ENCODE measurements at regions not wholly inside any gene's neighbourhood (a gene's known extent, or its start where the extent isn't known, plus 50 kb on each side); places are given as distances from the start of the nearest gene placed in this dataset.

DNA sequence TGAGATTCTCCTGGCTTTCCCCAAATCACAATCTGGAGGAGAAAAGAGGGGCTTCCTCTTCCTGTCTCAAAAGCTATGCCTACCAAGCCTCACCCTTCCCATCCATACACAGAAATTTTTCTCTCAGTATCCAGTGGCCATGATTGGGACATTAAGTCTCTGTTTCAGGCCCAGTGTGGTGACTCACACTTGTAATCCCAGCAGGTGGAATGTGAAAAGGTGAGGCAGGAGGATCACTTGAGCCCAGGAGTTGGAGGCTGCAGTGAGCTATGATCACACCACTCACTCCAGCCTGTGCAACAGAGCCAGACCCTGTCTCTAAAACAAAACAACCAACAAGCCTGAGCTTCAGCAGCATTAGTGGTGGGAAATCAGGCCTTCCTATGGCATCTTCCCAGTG lies 210.0 kb downstream of the OGFRL1 start:
- BruUV-seq (replicated peaks) = no TSS peak
- no peaks in the 10 kb centered on the region for H3K27me3 Mint-ChIP-seq (ENCODE audit: insufficient read depth, unreplicated experiment)
- H3K27ac Mint-ChIP-seq (ENCODE audit: low read depth, unreplicated experiment) = no peak overlapping the region
- POLR2A ChIA-PET = no interaction called here
- DNase-seq (ENCODE audit: unreplicated experiment) = peak; percentile 39
- intact Hi-C loops (cut with micrococcal nuclease) = no loop called here
- TF ChIP-seq, protein P1, sequence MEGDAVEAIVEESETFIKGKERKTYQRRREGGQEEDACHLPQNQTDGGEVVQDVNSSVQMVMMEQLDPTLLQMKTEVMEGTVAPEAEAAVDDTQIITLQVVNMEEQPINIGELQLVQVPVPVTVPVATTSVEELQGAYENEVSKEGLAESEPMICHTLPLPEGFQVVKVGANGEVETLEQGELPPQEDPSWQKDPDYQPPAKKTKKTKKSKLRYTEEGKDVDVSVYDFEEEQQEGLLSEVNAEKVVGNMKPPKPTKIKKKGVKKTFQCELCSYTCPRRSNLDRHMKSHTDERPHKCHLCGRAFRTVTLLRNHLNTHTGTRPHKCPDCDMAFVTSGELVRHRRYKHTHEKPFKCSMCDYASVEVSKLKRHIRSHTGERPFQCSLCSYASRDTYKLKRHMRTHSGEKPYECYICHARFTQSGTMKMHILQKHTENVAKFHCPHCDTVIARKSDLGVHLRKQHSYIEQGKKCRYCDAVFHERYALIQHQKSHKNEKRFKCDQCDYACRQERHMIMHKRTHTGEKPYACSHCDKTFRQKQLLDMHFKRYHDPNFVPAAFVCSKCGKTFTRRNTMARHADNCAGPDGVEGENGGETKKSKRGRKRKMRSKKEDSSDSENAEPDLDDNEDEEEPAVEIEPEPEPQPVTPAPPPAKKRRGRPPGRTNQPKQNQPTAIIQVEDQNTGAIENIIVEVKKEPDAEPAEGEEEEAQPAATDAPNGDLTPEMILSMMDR (IDR thresholded peaks at IDR 0.05; ENCODE audit: unreplicated experiment) = no peak
- no peaks in the 10 kb centered on the region for H3K4me1 Mint-ChIP-seq (ENCODE audit: insufficient read depth, unreplicated experiment)
- H3K36me3 Mint-ChIP-seq (ENCODE audit: insufficient read depth, unreplicated experiment) = peaks cover 4% of the 10 kb centered on the region
- CTCF ChIA-PET = interaction anchor here (0.6 kb wide), 1 partner anchor 99 kb away, joined by 3 read pairs; no protein-coding TSS in a partner anchor
- H3K9me3 Mint-ChIP-seq (ENCODE audit: unreplicated experiment) = peaks cover 5% of the 10 kb centered on the region
- no peak overlapping the region for H3K4me3 Mint-ChIP-seq (ENCODE audit: unreplicated experiment)

DNA sequence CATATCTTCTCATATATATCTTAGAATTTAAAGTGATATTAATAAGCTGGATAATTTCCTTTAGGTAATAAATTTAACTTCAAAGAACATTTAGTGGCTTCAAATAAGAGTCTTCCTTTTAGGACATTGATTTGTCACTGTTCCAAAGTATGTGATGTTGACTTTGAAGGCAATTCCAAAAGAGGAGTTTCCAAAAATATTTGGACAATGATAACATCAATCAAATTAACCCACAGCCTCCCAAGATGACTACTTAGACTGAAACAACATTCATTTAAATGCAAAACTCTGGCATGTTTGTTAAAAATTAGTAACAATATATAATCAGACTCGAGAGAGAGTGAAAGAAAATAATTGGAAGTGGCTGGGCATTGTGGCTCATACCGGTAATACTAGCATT lies 211.1 kb downstream of the OGFRL1 start:
- H3K27ac Mint-ChIP-seq (ENCODE audit: low read depth, unreplicated experiment) = no peak overlapping the region
- BruUV-seq (replicated peaks) = no TSS peak
- ChIA-PET CTCF (interaction anchor here (0.8 to 0.9 kb wide), 2 partner anchors 10 to 115 kb away, joined by 3 to 5 read pairs; no protein-coding TSS in a partner anchor), POLR2A (no interaction called here)
- DNase-seq (ENCODE audit: unreplicated experiment) = no peak
- peaks cover 4% of the 10 kb centered on the region for H3K36me3 Mint-ChIP-seq (ENCODE audit: insufficient read depth, unreplicated experiment)
- no peaks in the 10 kb centered on the region for H3K27me3 Mint-ChIP-seq (ENCODE audit: insufficient read depth, unreplicated experiment)
- H3K4me3 Mint-ChIP-seq (ENCODE audit: unreplicated experiment) = no peak overlapping the region
- H3K4me1 Mint-ChIP-seq (ENCODE audit: insufficient read depth, unreplicated experiment) = no peaks in the 10 kb centered on the region
- TF ChIP-seq, protein P1 (IDR thresholded peaks at IDR 0.05; ENCODE audit: unreplicated experiment) = no peak
- intact Hi-C loops (cut with micrococcal nuclease) = no loop called here
- peaks cover 5% of the 10 kb centered on the region for H3K9me3 Mint-ChIP-seq (ENCODE audit: unreplicated experiment)

DNA sequence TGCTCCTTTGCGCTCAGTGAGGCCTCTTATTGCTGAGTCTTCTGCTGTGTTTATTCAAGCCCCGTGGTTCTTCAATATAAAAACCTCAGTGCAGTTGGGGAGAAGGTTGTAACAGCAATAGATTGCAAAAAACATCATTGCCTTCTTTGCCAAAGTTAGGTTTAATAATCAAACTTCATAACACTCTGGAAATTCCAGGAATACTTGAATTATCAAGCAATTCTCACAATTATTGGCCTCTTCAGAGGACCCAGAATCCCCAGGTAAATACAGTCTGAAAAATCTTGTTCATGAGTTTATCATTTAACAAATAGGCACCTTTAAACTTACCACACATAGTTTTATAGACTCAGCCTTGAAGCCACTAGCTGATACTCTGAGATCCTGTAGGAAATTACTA lies 213.6 kb downstream of the OGFRL1 start:
- BruUV-seq (replicated peaks) = no TSS peak
- Mint-ChIP-seq H3K4me3 (ENCODE audit: unreplicated experiment) (no peak overlapping the region), H3K27me3 (ENCODE audit: insufficient read depth, unreplicated experiment) (no peaks in the 10 kb centered on the region)

DNA sequence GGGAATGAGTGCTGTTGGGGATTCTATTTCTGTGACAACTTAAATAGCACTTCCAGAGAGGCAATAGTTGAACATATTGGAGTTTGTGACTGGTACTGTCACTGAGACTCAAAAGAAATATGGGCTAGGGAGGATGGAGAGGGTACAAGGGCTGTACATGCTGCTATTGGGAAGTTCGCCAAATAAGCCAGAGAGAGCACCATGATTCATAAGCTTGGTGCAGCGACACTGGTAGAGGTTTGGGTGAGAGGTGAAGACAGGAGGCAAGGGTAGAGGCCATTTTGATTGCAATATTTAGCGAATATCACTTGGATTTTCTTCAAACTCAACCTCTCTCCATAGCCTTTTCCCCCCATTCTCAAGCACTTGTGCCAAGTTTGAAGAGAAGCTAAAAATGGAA lies 214.3 kb downstream of the OGFRL1 start:
- H3K27ac Mint-ChIP-seq (ENCODE audit: low read depth, unreplicated experiment) = no peak overlapping the region
- ChIA-PET CTCF (interaction anchor here (0.6 kb wide), 1 partner anchor 31 kb away, joined by 3 read pairs; no protein-coding TSS in a partner anchor), POLR2A (no interaction called here)
- peak; percentile 17 for DNase-seq (ENCODE audit: unreplicated experiment)
- no peak overlapping the region for H3K4me3 Mint-ChIP-seq (ENCODE audit: unreplicated experiment)
- H3K36me3 Mint-ChIP-seq (ENCODE audit: insufficient read depth, unreplicated experiment) = peaks cover 4% of the 10 kb centered on the region
- peaks cover 5% of the 10 kb centered on the region for H3K9me3 Mint-ChIP-seq (ENCODE audit: unreplicated experiment)
- TF ChIP-seq, protein P1 (IDR thresholded peaks at IDR 0.05; ENCODE audit: unreplicated experiment) = no peak
- no TSS peak for BruUV-seq (replicated peaks)
- intact Hi-C loops (cut with micrococcal nuclease) = no loop called here
- H3K27me3 Mint-ChIP-seq (ENCODE audit: insufficient read depth, unreplicated experiment) = no peaks in the 10 kb centered on the region
- H3K4me1 Mint-ChIP-seq (ENCODE audit: insufficient read depth, unreplicated experiment) = no peaks in the 10 kb centered on the region

More for the DNA sequence above, 213.6 kb downstream of the OGFRL1 start:
- Mint-ChIP-seq H3K9me3 (ENCODE audit: unreplicated experiment) (peaks cover 5% of the 10 kb centered on the region), H3K36me3 (ENCODE audit: insufficient read depth, unreplicated experiment) (peaks cover 4% of the 10 kb centered on the region), H3K4me1 (ENCODE audit: insufficient read depth, unreplicated experiment) (no peaks in the 10 kb centered on the region), H3K27ac (ENCODE audit: low read depth, unreplicated experiment) (no peak overlapping the region)
- TF ChIP-seq, protein P1 (IDR thresholded peaks at IDR 0.05; ENCODE audit: unreplicated experiment) = no peak
- intact Hi-C loops (cut with micrococcal nuclease) = no loop called here
- ChIA-PET CTCF (interaction anchor here (1.0 kb wide), 1 partner anchor 82 kb away, joined by 3 read pairs; no protein-coding TSS in a partner anchor), POLR2A (no interaction called here)
- DNase-seq (ENCODE audit: unreplicated experiment) = no peak
